Activated T-cell treated with anti-CD3 and anti-CD28 coated beads for 48 hours (primary cell): ENCODE measurements at regions not wholly inside any gene's neighbourhood (a gene's known extent, or its start where the extent isn't known, plus 50 kb on each side); places are given as distances from the start of the nearest gene placed in this dataset.
A peak's percentile ranks its signal among the peaks of the same experiment; 100 is the strongest.

Experiments
- DNase-seq: peaks from one replicate; pipeline ENCODE4 v3.0.0-alpha.2; 2020; ENCODE audit warnings: low read depth

- no peak for DNase-seq
These were observed 85.3 kb downstream of the MATN1 start for GRCh38 chr1:30638086-30638485.

GRCh38 chr1:30637183-30637980 lies 86.0 kb downstream of the MATN1 start:
- DNase-seq = no peak

GRCh38 chr1:30636621-30637020 lies 86.8 kb downstream of the MATN1 start:
- no peak for DNase-seq

- DNase-seq = no peak
These were observed 87.9 kb downstream of the MATN1 start for GRCh38 chr1:30635391-30635975.

- no peak for DNase-seq
These were observed 88.9 kb downstream of the MATN1 start for GRCh38 chr1:30634507-30634906.

GRCh38 chr1:30633294-30633693 lies 90.1 kb downstream of the MATN1 start:
- no peak for DNase-seq

- no peak for DNase-seq
These were observed 90.9 kb downstream of the MATN1 start for GRCh38 chr1:30632481-30632880.

- no peak for DNase-seq
These were observed 91.7 kb downstream of the MATN1 start for GRCh38 chr1:30631700-30632099.

- DNase-seq = no peak
These were observed 93.9 kb downstream of the MATN1 start for GRCh38 chr1:30629501-30629900.

GRCh38 chr1:30627994-30628393 lies 95.4 kb downstream of the MATN1 start:
- DNase-seq = no peak

GRCh38 chr1:30627206-30627605 lies 96.2 kb downstream of the MATN1 start:
- DNase-seq = no peak

- DNase-seq = no peak
These were observed 100.0 kb downstream of the MATN1 start for GRCh38 chr1:30623431-30623830.

GRCh38 chr1:30619619-30620018 lies 103.8 kb downstream of the MATN1 start:
- DNase-seq = no peak

- peak; percentile 2 for DNase-seq
These were observed 105.0 kb downstream of the MATN1 start for GRCh38 chr1:30618335-30618747.

- no peak for DNase-seq
These were observed 106.6 kb downstream of the MATN1 start for GRCh38 chr1:30616759-30617158.

GRCh38 chr1:30615816-30616590 lies 107.4 kb downstream of the MATN1 start:
- no peak for DNase-seq

GRCh38 chr1:30615076-30615795 lies 108.1 kb downstream of the MATN1 start:
- no peak for DNase-seq

GRCh38 chr1:30613188-30613587 lies 110.2 kb downstream of the MATN1 start:
- no peak for DNase-seq

- DNase-seq = no peak
These were observed 110.8 kb downstream of the MATN1 start for GRCh38 chr1:30612536-30613065.

GRCh38 chr1:30611741-30612309 lies 111.6 kb downstream of the MATN1 start:
- no peak for DNase-seq

GRCh38 chr1:30610917-30611316 lies 112.5 kb downstream of the MATN1 start:
- DNase-seq = no peak

GRCh38 chr1:30609999-30610345 lies 113.4 kb downstream of the MATN1 start:
- DNase-seq = no peak
